ENCODE measurements at regions not wholly inside any gene's neighbourhood (a gene's known extent, or its start where the extent isn't known, plus 50 kb on each side); places are given as distances from the start of the nearest gene placed in this dataset.

GRCh38 chr10:57367412-57367811, 900.3 kb downstream of the IPMK start:
- H3K27ac ChIP-seq, result no peak overlapping the region
- TF ChIP-seq CTCF (IDR thresholded peaks at IDR 0.05), result no peak
- TF ChIP-seq ZFX (IDR thresholded peaks at IDR 0.05; ENCODE audit: borderline replicate concordance), result no peak

GRCh38 chr10:57362811-57363210, 904.9 kb downstream of the IPMK start:
- TF ChIP-seq ZFX (IDR thresholded peaks at IDR 0.05; ENCODE audit: borderline replicate concordance) (no peak), CTCF (IDR thresholded peaks at IDR 0.05) (no peak)
- H3K27ac ChIP-seq, result no peak overlapping the region

DNA sequence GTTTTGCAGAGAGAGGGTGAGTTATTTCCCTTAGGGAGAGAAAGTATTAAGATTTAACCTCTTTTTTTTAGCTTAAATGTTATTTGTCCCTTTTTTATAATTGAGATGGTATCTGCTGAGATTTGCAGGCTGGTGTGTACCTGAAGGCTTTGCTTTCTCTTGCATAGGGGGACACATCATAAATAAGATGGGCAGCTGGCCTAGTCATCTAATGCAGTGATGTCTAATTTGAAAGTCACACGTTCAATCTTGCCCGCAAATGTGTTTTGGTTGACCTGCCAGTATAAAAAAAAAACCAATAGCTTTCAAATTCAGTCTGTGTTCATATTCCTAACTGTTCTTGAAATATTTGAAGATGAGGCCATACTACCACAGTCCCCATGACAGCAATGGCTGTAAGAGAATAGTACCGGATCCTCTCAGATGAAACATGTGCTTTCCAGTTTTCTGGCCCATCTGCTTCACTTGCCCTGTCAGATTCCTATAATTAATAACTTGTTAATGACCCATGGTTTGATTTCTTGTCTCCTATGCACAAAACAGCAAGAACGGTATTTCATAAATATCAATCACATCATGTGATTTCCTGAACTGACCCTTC, 914.2 kb downstream of the IPMK start:
- no peak overlapping the region for H3K27ac ChIP-seq
- TF ChIP-seq CTCF (IDR thresholded peaks at IDR 0.05) (no peak), ZFX (IDR thresholded peaks at IDR 0.05; ENCODE audit: borderline replicate concordance) (no peak)

DNA sequence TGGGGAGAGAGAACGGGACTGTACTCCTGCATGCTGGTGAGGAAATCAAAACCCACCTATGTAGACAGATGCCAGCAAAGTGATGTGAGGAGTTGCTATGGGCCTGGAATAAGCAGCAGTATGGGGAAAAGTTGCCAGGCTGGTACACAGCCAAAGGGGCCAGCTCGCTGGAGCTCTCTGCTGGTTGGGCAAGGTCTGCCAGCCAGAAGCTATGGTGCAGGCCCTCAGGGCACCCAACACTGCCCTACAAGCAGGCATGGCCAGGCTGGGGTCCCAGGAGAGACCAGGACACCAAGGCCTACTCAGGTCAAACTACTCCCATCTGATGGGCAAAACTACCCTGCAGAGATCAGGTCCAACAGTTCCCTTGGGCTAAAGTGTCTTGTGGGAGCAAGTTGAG, 916.6 kb downstream of the IPMK start:
- TF ChIP-seq ZFX (IDR thresholded peaks at IDR 0.05; ENCODE audit: borderline replicate concordance) (no peak), CTCF (IDR thresholded peaks at IDR 0.05) (no peak)
- no peak overlapping the region for H3K27ac ChIP-seq

DNA sequence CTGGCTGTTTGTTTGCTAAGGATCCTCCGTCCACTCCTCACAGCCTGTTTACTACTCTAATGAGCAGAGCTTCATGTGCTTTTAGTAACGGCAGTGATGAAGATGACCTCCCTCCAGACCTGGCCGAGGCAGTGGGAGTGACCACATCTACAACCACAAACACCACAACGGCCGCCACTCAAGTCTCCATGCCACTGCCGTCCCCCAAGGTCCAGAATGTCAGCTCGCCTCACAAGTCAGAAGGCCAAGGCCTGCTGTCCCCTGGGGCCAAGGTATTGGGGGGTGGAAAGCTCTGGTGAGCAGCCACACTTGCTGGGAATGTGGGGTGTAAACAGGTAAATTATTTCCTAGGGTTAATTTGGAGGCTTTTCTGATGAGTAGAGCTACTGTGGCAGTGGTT, 926.4 kb downstream of the IPMK start:
- TF ChIP-seq ZFX (IDR thresholded peaks at IDR 0.05; ENCODE audit: borderline replicate concordance) (no peak), CTCF (IDR thresholded peaks at IDR 0.05) (no peak)
- H3K27ac ChIP-seq, result no peak overlapping the region

DNA sequence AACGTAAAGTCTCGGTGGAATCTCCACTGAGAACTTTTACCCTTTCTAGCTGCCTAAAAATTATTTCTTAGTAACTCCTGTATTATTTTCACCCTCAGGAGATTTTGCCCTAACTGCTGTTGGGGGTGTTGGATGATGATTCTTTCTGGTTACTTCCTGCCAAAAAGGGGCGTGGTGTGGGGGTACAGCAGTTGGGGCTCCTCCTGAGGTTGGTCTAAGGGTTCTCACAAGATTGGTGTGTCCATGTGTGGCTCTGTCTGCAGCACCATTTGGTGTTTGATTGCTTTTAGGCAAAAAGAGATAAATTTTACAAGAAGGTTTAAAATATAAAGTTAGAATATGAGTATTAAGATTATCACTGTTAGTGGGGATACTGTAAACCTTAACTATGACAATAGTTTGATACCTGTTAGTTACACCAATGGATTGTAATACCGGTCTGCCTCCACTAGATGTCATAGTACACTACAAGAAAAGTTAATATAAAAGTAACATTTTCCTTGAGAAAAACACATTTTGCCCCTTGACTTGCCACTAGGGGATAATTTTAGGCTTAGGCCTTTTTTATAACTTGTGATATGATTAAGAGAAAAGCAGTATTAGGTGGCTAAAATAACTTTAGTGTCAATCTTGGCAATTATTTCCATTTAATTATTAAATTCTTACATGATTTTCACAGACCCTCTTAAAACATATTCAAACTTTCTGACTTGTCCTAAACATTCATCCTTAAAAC, 928.7 kb downstream of the IPMK start:
- H3K27ac ChIP-seq, result no peak overlapping the region
- TF ChIP-seq ZFX (IDR thresholded peaks at IDR 0.05; ENCODE audit: borderline replicate concordance) (no peak), CTCF (IDR thresholded peaks at IDR 0.05) (peak; percentile 79)

DNA sequence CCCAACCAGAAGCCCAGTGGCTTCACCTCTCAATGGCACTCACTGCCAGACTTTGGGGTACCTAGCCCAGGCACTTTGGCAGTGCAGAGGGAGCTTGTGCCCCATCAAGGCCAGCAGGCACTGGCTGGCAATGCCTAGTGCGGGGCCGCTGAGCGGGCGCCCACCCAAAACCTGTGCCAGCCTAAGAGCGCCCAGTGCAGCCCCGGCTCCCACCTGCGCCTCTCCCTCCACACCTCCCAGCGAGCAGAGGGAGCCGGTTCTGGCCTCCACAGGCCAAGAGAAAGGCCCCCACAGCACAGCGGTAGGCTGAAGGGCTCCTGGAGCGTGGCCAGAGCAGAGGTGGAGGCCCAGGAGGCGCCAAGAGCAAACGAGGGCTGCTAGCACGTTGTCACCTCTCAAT, 930.8 kb downstream of the IPMK start:
- TF ChIP-seq ZFX (IDR thresholded peaks at IDR 0.05; ENCODE audit: borderline replicate concordance) (no peak), CTCF (IDR thresholded peaks at IDR 0.05) (no peak)

More for the DNA sequence above, 930.8 kb downstream of the IPMK start:
- H3K27ac ChIP-seq, result no peak overlapping the region

Data from 22Rv1 (cell line).